HCT116 (cell line): ENCODE measurements at regions not wholly inside any gene's neighbourhood (a gene's known extent, or its start where the extent isn't known, plus 50 kb on each side); places are given as distances from the start of the nearest gene placed in this dataset.

ENCODE experiments used
- ATAC-seq: fragments of 200-7000 bp; cut with Tn5 transposase; 2 replicates; pipeline ENCODE4 v1.9.1; 2020; ENCODE audit warnings: mild to moderate bottlenecking, moderate library complexity
- BruUV-seq: library from RNA; stranded (reverse); fragments of 400-500 nt; replicated peaks from 2 replicates; lab custom pipeline; 2021; lab: Mats Ljungman, UMichigan
- CTCF ChIA-PET: fragments of 300-600 bp; sonication (Branson Sonifier 250); formaldehyde crosslinking; loops from one replicate; lab custom pipeline; 2021; ENCODE audit warnings: antibody characterized with exemption; lab: Charles Lee
- POLR2A ChIA-PET: fragments of 300-600, 350-600 bp; sonication (Branson Sonifier 250); formaldehyde crosslinking; loops from one replicate; lab custom pipeline; 2021; ENCODE audit warnings: antibody characterized with exemption; lab: Charles Lee
- RAD21 ChIA-PET, 2 experiments: fragments of 300-600 bp; sonication (Branson Sonifier 250); formaldehyde crosslinking; loops; one replicate each; lab custom pipeline; 2023; ENCODE audit warnings: low total read pairs in 2 of 2; ENCODE audit not compliant: uncharacterized antibody in 2 of 2, unreplicated experiment in 2 of 2, low non-redundant PET in 1 of 2; lab: Charles Lee
- DNase-seq: peaks from one replicate; pipeline ENCODE4 v3.0.0-alpha.2; 2010; ENCODE audit warnings: low read depth, low spot score
- H2AFZ ChIP-seq: fragments of 200-600 bp; shearing (Covaris generic), sonication (generic); 2 replicates; pipeline ENCODE4 v1.6.1; 2017; ENCODE audit warnings: low read depth, mixed run types, mixed read lengths, antibody characterized with exemption, low read length; ENCODE audit not compliant: poor library complexity, severe bottlenecking
- H3K27ac ChIP-seq: 2 replicates; pipeline ENCODE4 v1.5.1; 2012; ENCODE audit warnings: low read depth, low read length
- H3K27me3 ChIP-seq: fragments of 200-600 bp; sonication (generic); 2 replicates; pipeline ENCODE4 v1.6.1; 2016; ENCODE audit warnings: mixed run types, low read length, mixed read lengths; ENCODE audit not compliant: insufficient read depth
- H3K36me3 ChIP-seq, 2 experiments: fragments of 200-500 bp in 1 of 2; fragments of 200-600 bp in 1 of 2; sonication (Bioruptor generic) in 1 of 2; sonication (generic) in 1 of 2; 2 replicates each; pipeline versions ENCODE4 v1.5.1 to v1.6.1; 2014 to 2016; ENCODE audit warnings: low read length in 2 of 2, inconsistent platforms in 1 of 2, mixed read lengths in 1 of 2, mixed run types in 1 of 2; ENCODE audit not compliant: insufficient read depth in 2 of 2, control insufficient read depth in 1 of 2
- H3K4me1 ChIP-seq, 2 experiments: fragments of 200-600 bp in 1 of 2; sonication (generic) in 1 of 2; 2 replicates each; pipeline versions ENCODE4 v1.5.1 to v1.6.1; 2012 to 2017; ENCODE audit warnings: low read length in 2 of 2, inconsistent platforms in 1 of 2, mild to moderate bottlenecking in 1 of 2, mixed read lengths in 1 of 2, mixed run types in 1 of 2, moderate library complexity in 1 of 2; ENCODE audit not compliant: insufficient read depth in 2 of 2, control insufficient read depth in 1 of 2
- H3K4me2 ChIP-seq: fragments of 200-600 bp; sonication (generic); 2 replicates; pipeline ENCODE4 v1.6.1; 2017; ENCODE audit warnings: mixed run types, low read length, mixed read lengths
- H3K4me3 ChIP-seq, 2 experiments: fragments of 200-600 bp in 1 of 2; sonication (generic) in 1 of 2; replicated peaks in 1 of 2; 2 replicates each; pipeline ENCODE4 v1.5.1; 2011 to 2016; ENCODE audit warnings: low read length in 2 of 2, control low read depth in 1 of 2, low read depth in 1 of 2, mild to moderate bottlenecking in 1 of 2, mixed read lengths in 1 of 2, mixed run types in 1 of 2
- H3K79me2 ChIP-seq: fragments of 200-600 bp; sonication (generic); 2 replicates; pipeline ENCODE4 v1.6.1; 2017; ENCODE audit warnings: mild to moderate bottlenecking, mixed run types, low read length, moderate library complexity, mixed read lengths; ENCODE audit not compliant: insufficient read depth
- H3K9ac ChIP-seq: fragments of 200-600 bp; sonication (generic); 2 replicates; pipeline ENCODE4 v1.6.1; 2016; ENCODE audit warnings: low read length, mixed read lengths
- H3K9me2 ChIP-seq: fragments of 200-600 bp; sonication (generic), shearing (Covaris generic); 2 replicates; pipeline ENCODE4 v1.6.1; 2017; ENCODE audit warnings: mixed run types, mild to moderate bottlenecking, moderate library complexity; ENCODE audit not compliant: insufficient read depth
- H3K9me3 ChIP-seq, 2 experiments: fragments of 200-500 bp in 1 of 2; fragments of 200-600 bp in 1 of 2; sonication (Bioruptor generic) in 1 of 2; sonication (generic) in 1 of 2; 2 replicates each; pipeline ENCODE4 v1.6.1; 2014 to 2017; ENCODE audit warnings: low read length in 2 of 2, mixed read lengths in 2 of 2, inconsistent platforms in 1 of 2, low read depth in 1 of 2, mild to moderate bottlenecking in 1 of 2, mixed run types in 1 of 2, moderate library complexity in 1 of 2; ENCODE audit not compliant: control insufficient read depth in 1 of 2, insufficient read depth in 1 of 2
- H4K20me1 ChIP-seq: fragments of 200-600 bp; sonication (generic), shearing (Covaris generic); 2 replicates; pipeline ENCODE4 v1.6.1; 2017; ENCODE audit warnings: mixed run types, mild to moderate bottlenecking, moderate library complexity; ENCODE audit not compliant: insufficient read depth
- ATF3 ChIP-seq: IDR thresholded peaks from 2 replicates; pipeline ENCODE4 v1.6.1; 2012
- CBX3 ChIP-seq: IDR thresholded peaks from 2 replicates; pipeline ENCODE4 v1.6.1; 2012; ENCODE audit warnings: low read depth
- CEBPB ChIP-seq: IDR thresholded peaks from 2 replicates; pipeline ENCODE4 v1.6.1; 2012; ENCODE audit warnings: low read depth
- CTCF ChIP-seq, 3 experiments: fragments of 200-600 bp in 1 of 3; sonication (generic) in 1 of 3; IDR thresholded peaks in 2 of 3; conservative IDR thresholded peaks in 1 of 3; 2 replicates each; pipeline ENCODE4 v1.5.1; 2012 to 2017; ENCODE audit warnings: low read depth in 2 of 3, low read length in 2 of 3, antibody characterized with exemption in 1 of 3, borderline replicate concordance in 1 of 3, control low read depth in 1 of 3, mild to moderate bottlenecking in 1 of 3, mixed read lengths in 1 of 3, mixed run types in 1 of 3, moderate library complexity in 1 of 3; ENCODE audit not compliant: insufficient read depth in 1 of 3
- ELF1 ChIP-seq: IDR thresholded peaks from 2 replicates; pipeline ENCODE4 v1.6.1; 2012; ENCODE audit warnings: low read depth, borderline replicate concordance
- FOSL1 ChIP-seq: IDR thresholded peaks from 2 replicates; pipeline ENCODE4 v1.6.1; 2012; ENCODE audit warnings: low read depth
- JUND ChIP-seq: IDR thresholded peaks from 2 replicates; pipeline ENCODE4 v1.6.1; 2012
- POLR2AphosphoS5 ChIP-seq: IDR thresholded peaks from 2 replicates; pipeline ENCODE4 v1.6.1; 2011; ENCODE audit warnings: mild to moderate bottlenecking, low read depth, low read length, moderate library complexity
- RAD21 ChIP-seq: IDR thresholded peaks from 2 replicates; pipeline ENCODE4 v1.6.1; 2012; ENCODE audit warnings: low read depth, mild to moderate bottlenecking
- SRF ChIP-seq: IDR thresholded peaks from 2 replicates; pipeline ENCODE4 v1.6.1; 2012; ENCODE audit warnings: low read depth
- TCF7L2 ChIP-seq: IDR thresholded peaks from 2 replicates; pipeline ENCODE4 v1.7.0; 2011; ENCODE audit warnings: borderline replicate concordance, inconsistent platforms; ENCODE audit not compliant: insufficient read depth, insufficient read length; ENCODE audit errors: extremely low read depth
- ZNF274 ChIP-seq: fragments of 200-500 bp; sonication (Bioruptor generic); IDR thresholded peaks from 2 replicates; pipeline ENCODE4 v1.6.1; 2014; ENCODE audit warnings: mild to moderate bottlenecking, low read depth, low read length, inconsistent platforms
- intact Hi-C: fragments of 100-400 bp; cut with micrococcal nuclease; formaldehyde crosslinking; loops from 2 replicates; pipeline ENCODE4 v1.10.0; 2022
- TF ChIP-seq, protein P1 (sequence below): IDR thresholded peaks from 2 replicates; pipeline ENCODE4 v1.6.1; 2012
- TF ChIP-seq, protein P2 (sequence below): IDR thresholded peaks from 2 replicates; pipeline ENCODE4 v1.6.1; 2011; ENCODE audit warnings: mild to moderate bottlenecking, low read length, moderate library complexity; ENCODE audit not compliant: insufficient replicate concordance; ENCODE audit errors: extremely low read depth

- no peaks in the 10 kb centered on the region for H3K27me3 ChIP-seq
- TF ChIP-seq, protein P1, sequence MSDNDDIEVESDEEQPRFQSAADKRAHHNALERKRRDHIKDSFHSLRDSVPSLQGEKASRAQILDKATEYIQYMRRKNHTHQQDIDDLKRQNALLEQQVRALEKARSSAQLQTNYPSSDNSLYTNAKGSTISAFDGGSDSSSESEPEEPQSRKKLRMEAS: no peak
- TF ChIP-seq TCF7L2 (no peak), CEBPB (no peak), CBX3 (no peak), FOSL1 (no peak), POLR2AphosphoS5 (no peak), ATF3 (no peak), CTCF (IDR thresholded peaks at IDR 0.05 in 2 of 3, conservative IDR thresholded peaks at IDR 0.05 in 1 of 3; ENCODE audit: borderline replicate concordance in 1 of 3, insufficient read depth in 1 of 3, low read depth in 2 of 3, low read length in 2 of 3) (no peak), ELF1 (no peak), ZNF274 (no peak), JUND (no peak), RAD21 (no peak), SRF (no peak)
- TF ChIP-seq, protein P2, sequence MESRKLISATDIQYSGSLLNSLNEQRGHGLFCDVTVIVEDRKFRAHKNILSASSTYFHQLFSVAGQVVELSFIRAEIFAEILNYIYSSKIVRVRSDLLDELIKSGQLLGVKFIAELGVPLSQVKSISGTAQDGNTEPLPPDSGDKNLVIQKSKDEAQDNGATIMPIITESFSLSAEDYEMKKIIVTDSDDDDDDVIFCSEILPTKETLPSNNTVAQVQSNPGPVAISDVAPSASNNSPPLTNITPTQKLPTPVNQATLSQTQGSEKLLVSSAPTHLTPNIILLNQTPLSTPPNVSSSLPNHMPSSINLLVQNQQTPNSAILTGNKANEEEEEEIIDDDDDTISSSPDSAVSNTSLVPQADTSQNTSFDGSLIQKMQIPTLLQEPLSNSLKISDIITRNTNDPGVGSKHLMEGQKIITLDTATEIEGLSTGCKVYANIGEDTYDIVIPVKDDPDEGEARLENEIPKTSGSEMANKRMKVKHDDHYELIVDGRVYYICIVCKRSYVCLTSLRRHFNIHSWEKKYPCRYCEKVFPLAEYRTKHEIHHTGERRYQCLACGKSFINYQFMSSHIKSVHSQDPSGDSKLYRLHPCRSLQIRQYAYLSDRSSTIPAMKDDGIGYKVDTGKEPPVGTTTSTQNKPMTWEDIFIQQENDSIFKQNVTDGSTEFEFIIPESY: no peak
- TF ChIP-seq, all 23 proteins: peak for 0
- Histone ChIP-seq H3K4me1 (no peaks in the 10 kb centered on the region), H3K27ac (no peak overlapping the region), H4K20me1 (no peaks in the 10 kb centered on the region), H3K4me3 (no peak overlapping the region), H3K36me3 (no peaks in the 10 kb centered on the region), H3K4me2 (no peak overlapping the region), H3K9ac (no peak overlapping the region), H3K9me3 (no peaks in the 10 kb centered on the region), H2AFZ (no peak overlapping the region), H3K9me2 (no peaks in the 10 kb centered on the region), H3K79me2 (no peaks in the 10 kb centered on the region)
- RAD21 ChIA-PET: no interaction called here
- intact Hi-C loops: no loop called here
- POLR2A ChIA-PET: no interaction called here
- DNase-seq (no peak), ATAC-seq (no peak)
- BruUV-seq: no TSS peak
- CTCF ChIA-PET: no interaction called here
Measured at GRCh38 chr12:77401064-77401769, 335.8 kb upstream of the E2F7 start.
